ENCODE measurements at regions not wholly inside any gene's neighbourhood (a gene's known extent, or its start where the extent isn't known, plus 50 kb on each side); places are given as distances from the start of the nearest gene placed in this dataset.

- CTCF ChIA-PET: no interaction called here
- TF ChIP-seq CEBPB (IDR thresholded peaks at IDR 0.05; ENCODE audit: low read depth, low read length) (no peak), RFX5 (IDR thresholded peaks at IDR 0.05; ENCODE audit: low read depth, low read length) (no peak), SMC3 (IDR thresholded peaks at IDR 0.05; ENCODE audit: low read depth, low read length) (no peak), NFE2L2 (IDR thresholded peaks at IDR 0.05; ENCODE audit: low read depth, low read length) (no peak), FOS (IDR thresholded peaks at IDR 0.05; ENCODE audit: low read depth, low read length) (no peak), BHLHE40 (IDR thresholded peaks at IDR 0.05; ENCODE audit: low read depth, low read length) (no peak), RAD21 (IDR thresholded peaks at IDR 0.05; ENCODE audit: low read length) (no peak), RCOR1 (IDR thresholded peaks at IDR 0.05; ENCODE audit: insufficient replicate concordance, low read length) (no peak)
- TF ChIP-seq, protein P1, sequence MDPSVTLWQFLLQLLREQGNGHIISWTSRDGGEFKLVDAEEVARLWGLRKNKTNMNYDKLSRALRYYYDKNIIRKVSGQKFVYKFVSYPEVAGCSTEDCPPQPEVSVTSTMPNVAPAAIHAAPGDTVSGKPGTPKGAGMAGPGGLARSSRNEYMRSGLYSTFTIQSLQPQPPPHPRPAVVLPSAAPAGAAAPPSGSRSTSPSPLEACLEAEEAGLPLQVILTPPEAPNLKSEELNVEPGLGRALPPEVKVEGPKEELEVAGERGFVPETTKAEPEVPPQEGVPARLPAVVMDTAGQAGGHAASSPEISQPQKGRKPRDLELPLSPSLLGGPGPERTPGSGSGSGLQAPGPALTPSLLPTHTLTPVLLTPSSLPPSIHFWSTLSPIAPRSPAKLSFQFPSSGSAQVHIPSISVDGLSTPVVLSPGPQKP (IDR thresholded peaks at IDR 0.05; ENCODE audit: borderline replicate concordance, low read depth, low read length): no peak
- ATAC-seq (ENCODE audit: low read depth) (no peak), DNase-seq (no peak)
- Histone ChIP-seq H4K20me1 (ENCODE audit: insufficient read depth, low read length) (no peaks in the 10 kb centered on the region), H4K91ac (ENCODE audit: insufficient read depth, low read depth, low read length) (no peak overlapping the region), H3K56ac (ENCODE audit: extremely low read depth, insufficient read depth, low read length) (no peak overlapping the region), H2BK15ac (ENCODE audit: low read depth, low read length) (no peak overlapping the region), H3K9me1 (ENCODE audit: insufficient read depth, low read length) (no peaks in the 10 kb centered on the region), H2BK120ac (ENCODE audit: low read depth, low read length) (no peak overlapping the region), H2AK5ac (ENCODE audit: low read depth, low read length) (no peak overlapping the region), H2AK9ac (replicated peaks; ENCODE audit: low read depth, low read length, poor library complexity) (no peak overlapping the region), H4K8ac (ENCODE audit: low read depth in 2 of 2, low read length in 2 of 2) (no peak overlapping the region), H3K4ac (ENCODE audit: low read depth, low read length) (no peak overlapping the region), H3K4me3 (ENCODE audit: insufficient read depth, low read depth, low read length) (no peak overlapping the region), H3K4me1 (ENCODE audit: control insufficient read depth, insufficient read depth, low read length) (no peaks in the 10 kb centered on the region), H2BK5ac (ENCODE audit: low read depth, low read length, poor library complexity, severe bottlenecking) (no peak overlapping the region), H3K4me2 (ENCODE audit: low read depth, low read length) (no peak overlapping the region), H3K23ac (ENCODE audit: low read depth, low read length) (no peak overlapping the region), H2BK20ac (ENCODE audit: low read depth, low read length) (no peak overlapping the region), H3K27ac (ENCODE audit: insufficient read depth, low read length) (no peak overlapping the region), H3K36me3 (ENCODE audit: control insufficient read depth, insufficient read depth, low read length) (no peaks in the 10 kb centered on the region), H3K9me3 (ENCODE audit: control insufficient read depth, insufficient read depth, low read length) (no peaks in the 10 kb centered on the region), H3K18ac (ENCODE audit: low read depth, low read length) (no peak overlapping the region), H4K5ac (ENCODE audit: low read depth, low read length) (no peak overlapping the region), H3K9ac (ENCODE audit: low read depth, low read length) (no peak overlapping the region), H3K79me1 (ENCODE audit: low read depth in 1 of 2, low read length in 2 of 2) (no peaks in the 10 kb centered on the region), H3K14ac (replicated peaks; ENCODE audit: low read depth, low read length) (no peak overlapping the region), H3K27me3 (ENCODE audit: control insufficient read depth, insufficient read depth, low read length) (no peaks in the 10 kb centered on the region), H2AFZ (replicated peaks; ENCODE audit: low read length, poor library complexity) (no peak overlapping the region)
- in situ Hi-C loops (cut with MboI; ENCODE audit: low sequenced_read_pairs): no loop called here
- intact Hi-C loops (cut with micrococcal nuclease): no loop called here
- BruUV-seq (replicated peaks): no TSS peak
- no CpG with 5 or more reads among the region's 2 CpGs for whole genome bisulfite sequencing, 2 experiments (ENCODE audit: extremely low coverage in 2 of 2, insufficient read length in 1 of 2)
- dilution Hi-C loops (cut with HindIII; ENCODE audit: low sequenced_read_pairs, unreplicated experiment): no loop called here
- POLR2A ChIA-PET (ENCODE audit: unreplicated experiment): no interaction called here
Observed at GRCh38 chr13:34881494-34881893, 60.6 kb upstream of the NBEA start.

All from IMR-90 (cell line).